Keratinocyte (primary cell): ENCODE measurements at regions not wholly inside any gene's neighbourhood (a gene's known extent, or its start where the extent isn't known, plus 50 kb on each side); places are given as distances from the start of the nearest gene placed in this dataset.

ENCODE experiments used
- DNase-seq: peaks from one replicate; pipeline ENCODE4 v3.0.0-alpha.2; 2011; ENCODE audit warnings: low read depth, missing footprints, low spot score
- FAIRE-seq: peaks from 2 replicates; lab custom pipeline; 2011; peaks lifted over from hg19 to GRCh38; lab: Jason Lieb, UNC
- H2AFZ ChIP-seq: 2 replicates; pipeline ENCODE4 v1.6.0; 2012; ENCODE audit warnings: low read length, control low read depth, inconsistent platforms; ENCODE audit not compliant: control insufficient read depth
- H3K27ac ChIP-seq: 2 replicates; pipeline ENCODE4 v1.5.1; 2011; ENCODE audit warnings: low read length; ENCODE audit not compliant: control insufficient read depth, insufficient read depth
- H3K27me3 ChIP-seq: 3 replicates; pipeline ENCODE4 v1.6.0; 2011; ENCODE audit warnings: low read length; ENCODE audit not compliant: control insufficient read depth, insufficient read depth; ENCODE audit errors: extremely low read depth
- H3K36me3 ChIP-seq, 2 experiments: 2 replicates in 1 of 2; 3 replicates in 1 of 2; pipeline ENCODE4 v1.5.1; 2011; ENCODE audit warnings: low read length in 2 of 2, mild to moderate bottlenecking in 1 of 2; ENCODE audit not compliant: control insufficient read depth in 2 of 2, insufficient read depth in 2 of 2; ENCODE audit errors: extremely low read depth in 1 of 2
- H3K4me1 ChIP-seq: 3 replicates; pipeline ENCODE4 v1.5.1; 2011; ENCODE audit warnings: low read length; ENCODE audit not compliant: control insufficient read depth, insufficient read depth; ENCODE audit errors: extremely low read depth
- H3K4me2 ChIP-seq: 3 replicates; pipeline ENCODE4 v1.6.0; 2011; ENCODE audit warnings: low read depth, low read length; ENCODE audit not compliant: control insufficient read depth, insufficient read depth; ENCODE audit errors: extremely low read depth
- H3K4me3 ChIP-seq, 3 experiments: fragments of 200-600 bp in 1 of 3; sonication (generic) in 1 of 3; 2 replicates in 2 of 3; 3 replicates in 1 of 3; pipeline ENCODE4 v1.5.1; 2011 to 2016; ENCODE audit warnings: low read length in 3 of 3, mild to moderate bottlenecking in 3 of 3, control low read depth in 2 of 3, inconsistent platforms in 1 of 3, low read depth in 1 of 3, mixed read lengths in 1 of 3, mixed run types in 1 of 3, moderate library complexity in 1 of 3; ENCODE audit not compliant: control insufficient read depth in 2 of 3, insufficient read depth in 2 of 3; ENCODE audit errors: extremely low read depth in 1 of 3
- H3K79me2 ChIP-seq: 2 replicates; pipeline ENCODE4 v1.6.0; 2012; ENCODE audit warnings: low read length; ENCODE audit not compliant: control insufficient read depth, insufficient read depth
- H3K9ac ChIP-seq: 3 replicates; pipeline ENCODE4 v1.6.0; 2011; ENCODE audit warnings: low read length; ENCODE audit not compliant: control insufficient read depth, insufficient read depth; ENCODE audit errors: extremely low read depth
- H3K9me1 ChIP-seq: 3 replicates; pipeline ENCODE4 v1.6.0; 2011; ENCODE audit warnings: low read length; ENCODE audit not compliant: control insufficient read depth, insufficient read depth; ENCODE audit errors: extremely low read depth
- H3K9me3 ChIP-seq: 2 replicates; pipeline ENCODE4 v1.5.1; 2012; ENCODE audit warnings: low read depth, low read length; ENCODE audit not compliant: control insufficient read depth
- H4K20me1 ChIP-seq: 3 replicates; pipeline ENCODE4 v1.6.0; 2011; ENCODE audit warnings: low read length; ENCODE audit not compliant: control insufficient read depth, insufficient read depth; ENCODE audit errors: extremely low read depth
- EZH2 ChIP-seq: IDR thresholded peaks from one replicate; pipeline ENCODE4 v1.6.1; 2012; ENCODE audit warnings: inconsistent platforms, mild to moderate bottlenecking, low read length, moderate library complexity
- dilution Hi-C: fragments of 300-500 bp; cut with MboI; formaldehyde crosslinking; loops from one replicate; pipeline ENCODE4 v1.7.0; 2020; ENCODE audit warnings: low sequenced_read_pairs; ENCODE audit not compliant: extremely low pct_ligation_motif_present
- TF ChIP-seq, protein P1 (sequence below), 3 experiments: IDR thresholded peaks in 1 of 3; conservative IDR thresholded peaks in 1 of 3; optimal IDR thresholded peaks in 1 of 3; 2 replicates in 2 of 3; 3 replicates in 1 of 3; pipeline versions ENCODE3 to v1.5.1; 2011; ENCODE audit warnings: low read length in 3 of 3, mild to moderate bottlenecking in 3 of 3, moderate library complexity in 2 of 3, control low read depth in 1 of 3, inconsistent platforms in 1 of 3; ENCODE audit not compliant: insufficient read depth in 2 of 3; ENCODE audit errors: extremely low read depth in 1 of 3

DNA sequence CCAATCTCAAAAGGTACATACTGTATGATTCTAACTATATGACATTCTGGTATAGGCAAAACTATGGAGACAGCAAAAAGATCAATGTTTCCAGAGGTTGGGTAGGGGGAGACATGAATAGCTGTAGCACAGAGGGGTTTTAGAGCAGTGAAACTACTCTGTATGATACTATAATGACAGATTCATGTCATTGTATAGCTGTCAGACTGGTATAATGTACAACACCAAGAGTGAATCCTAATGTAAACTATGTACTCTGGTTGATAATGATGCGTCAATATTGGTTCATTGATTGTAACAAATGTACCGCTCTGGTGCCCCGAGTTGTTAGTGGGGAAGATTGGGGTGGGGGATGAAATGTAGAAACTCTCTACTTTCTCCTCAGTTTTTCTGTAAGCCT, 172.4 kb upstream of the SPOPL start:
- dilution Hi-C loops = no loop called here
- FAIRE-seq = no peak

DNA sequence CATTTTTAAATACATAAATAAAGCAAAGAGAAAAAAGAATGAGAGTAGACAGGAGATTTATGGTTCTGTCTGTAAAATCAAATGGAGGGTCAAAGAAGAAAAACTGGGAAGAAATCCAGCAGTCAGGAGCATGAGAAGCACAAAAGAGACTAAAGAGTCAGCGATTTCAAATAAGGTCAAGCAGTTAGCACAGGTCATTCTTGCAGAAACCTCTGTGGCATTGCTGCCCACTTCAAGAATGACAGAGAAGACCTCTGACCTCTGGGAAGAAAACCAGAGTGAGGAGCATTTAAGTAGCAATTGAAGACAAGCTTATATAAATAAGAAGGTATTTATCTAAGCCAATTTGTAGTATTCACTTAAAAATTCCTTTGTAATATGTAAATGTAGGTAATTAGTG, 172.0 kb upstream of the SPOPL start:
- dilution Hi-C loops = no loop called here
- no peaks in the 10 kb centered on the region for H3K79me2 ChIP-seq
- DNase-seq (no peak), FAIRE-seq (no peak)
- H3K9me3 ChIP-seq = no peaks in the 10 kb centered on the region
- no peaks in the 10 kb centered on the region for H3K9me1 ChIP-seq
- H4K20me1 ChIP-seq = no peaks in the 10 kb centered on the region
- no peak overlapping the region for H3K4me2 ChIP-seq
- H3K27ac ChIP-seq = no peak overlapping the region
- no peaks in the 10 kb centered on the region for H3K36me3 ChIP-seq
- no peak overlapping the region for H3K4me3 ChIP-seq
- no peaks in the 10 kb centered on the region for H3K27me3 ChIP-seq
- no peaks in the 10 kb centered on the region for H3K4me1 ChIP-seq
- H3K9ac ChIP-seq = no peak overlapping the region
- no peak for TF ChIP-seq EZH2
- TF ChIP-seq, protein P1, sequence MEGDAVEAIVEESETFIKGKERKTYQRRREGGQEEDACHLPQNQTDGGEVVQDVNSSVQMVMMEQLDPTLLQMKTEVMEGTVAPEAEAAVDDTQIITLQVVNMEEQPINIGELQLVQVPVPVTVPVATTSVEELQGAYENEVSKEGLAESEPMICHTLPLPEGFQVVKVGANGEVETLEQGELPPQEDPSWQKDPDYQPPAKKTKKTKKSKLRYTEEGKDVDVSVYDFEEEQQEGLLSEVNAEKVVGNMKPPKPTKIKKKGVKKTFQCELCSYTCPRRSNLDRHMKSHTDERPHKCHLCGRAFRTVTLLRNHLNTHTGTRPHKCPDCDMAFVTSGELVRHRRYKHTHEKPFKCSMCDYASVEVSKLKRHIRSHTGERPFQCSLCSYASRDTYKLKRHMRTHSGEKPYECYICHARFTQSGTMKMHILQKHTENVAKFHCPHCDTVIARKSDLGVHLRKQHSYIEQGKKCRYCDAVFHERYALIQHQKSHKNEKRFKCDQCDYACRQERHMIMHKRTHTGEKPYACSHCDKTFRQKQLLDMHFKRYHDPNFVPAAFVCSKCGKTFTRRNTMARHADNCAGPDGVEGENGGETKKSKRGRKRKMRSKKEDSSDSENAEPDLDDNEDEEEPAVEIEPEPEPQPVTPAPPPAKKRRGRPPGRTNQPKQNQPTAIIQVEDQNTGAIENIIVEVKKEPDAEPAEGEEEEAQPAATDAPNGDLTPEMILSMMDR (optimal IDR thresholded peaks at IDR 0.05 in 1 of 3, IDR thresholded peaks at IDR 0.05 in 1 of 3, conservative IDR thresholded peaks at IDR 0.05 in 1 of 3; ENCODE audit: extremely low read depth in 1 of 3, insufficient read depth in 2 of 3, low read length in 3 of 3) = no peak
- H2AFZ ChIP-seq = no peak overlapping the region

More for the DNA sequence above, 172.4 kb upstream of the SPOPL start:
- H3K36me3 ChIP-seq = no peaks in the 10 kb centered on the region
- DNase-seq = no peak
- H3K4me2 ChIP-seq = no peak overlapping the region
- no peak for TF ChIP-seq EZH2
- TF ChIP-seq, protein P1 (optimal IDR thresholded peaks at IDR 0.05 in 1 of 3, IDR thresholded peaks at IDR 0.05 in 1 of 3, conservative IDR thresholded peaks at IDR 0.05 in 1 of 3; ENCODE audit: extremely low read depth in 1 of 3, insufficient read depth in 2 of 3, low read length in 3 of 3) = no peak
- H2AFZ ChIP-seq = no peak overlapping the region
- no peaks in the 10 kb centered on the region for H4K20me1 ChIP-seq
- no peak overlapping the region for H3K4me3 ChIP-seq
- no peaks in the 10 kb centered on the region for H3K79me2 ChIP-seq
- H3K27me3 ChIP-seq = no peaks in the 10 kb centered on the region
- no peaks in the 10 kb centered on the region for H3K9me1 ChIP-seq
- H3K27ac ChIP-seq = no peak overlapping the region
- H3K9me3 ChIP-seq = no peaks in the 10 kb centered on the region
- no peak overlapping the region for H3K9ac ChIP-seq
- H3K4me1 ChIP-seq = no peaks in the 10 kb centered on the region
